GM23248 (cell line): ENCODE measurements at regions not wholly inside any gene's neighbourhood (a gene's known extent, or its start where the extent isn't known, plus 50 kb on each side); places are given as distances from the start of the nearest gene placed in this dataset.

Source experiments
- DNase-seq: peaks from one replicate; pipeline ENCODE4 v3.0.0-alpha.2; 2015
- H2AFZ ChIP-seq: fragments of 200-600 bp; sonication (generic); 2 replicates; pipeline ENCODE4 v1.6.1; 2016; ENCODE audit warnings: antibody characterized with exemption
- H3F3A ChIP-seq: fragments of 200-600 bp; sonication (generic); 2 replicates; pipeline ENCODE4 v1.6.1; 2016; ENCODE audit warnings: mild to moderate bottlenecking, antibody characterized with exemption, mixed run types; ENCODE audit not compliant: insufficient read depth
- H3K27ac ChIP-seq: fragments of 200-600 bp; sonication (generic); 2 replicates; pipeline ENCODE4 v1.5.1; 2016; ENCODE audit warnings: mild to moderate bottlenecking
- H3K27me3 ChIP-seq: fragments of 200-600 bp; sonication (generic); replicated peaks from 2 replicates; pipeline ENCODE4 v1.6.1; 2016; ENCODE audit warnings: mild to moderate bottlenecking; ENCODE audit not compliant: insufficient read depth
- H3K36me3 ChIP-seq: fragments of 200-600 bp; sonication (generic); 2 replicates; pipeline ENCODE4 v1.6.1; 2016; ENCODE audit warnings: low read depth, mild to moderate bottlenecking
- H3K4me1 ChIP-seq: fragments of 200-600 bp; sonication (generic); 2 replicates; pipeline ENCODE4 v1.6.1; 2016; ENCODE audit warnings: mild to moderate bottlenecking; ENCODE audit not compliant: insufficient read depth
- H3K4me2 ChIP-seq: fragments of 200-600 bp; sonication (generic); one replicate; pipeline ENCODE4 v1.6.1; 2016; ENCODE audit warnings: mild to moderate bottlenecking; ENCODE audit not compliant: unreplicated experiment
- H3K4me3 ChIP-seq: fragments of 200-600 bp; sonication (generic); 2 replicates; pipeline ENCODE4 v1.5.1; 2016; ENCODE audit warnings: mild to moderate bottlenecking
- H3K79me2 ChIP-seq: fragments of 200-600 bp; sonication (generic); 2 replicates; pipeline ENCODE4 v1.6.1; 2016; ENCODE audit warnings: mild to moderate bottlenecking; ENCODE audit not compliant: insufficient read depth
- H3K9ac ChIP-seq: fragments of 200-600 bp; sonication (generic); 2 replicates; pipeline ENCODE4 v1.6.1; 2016; ENCODE audit warnings: mild to moderate bottlenecking
- H3K9me2 ChIP-seq: fragments of 200-600 bp; sonication (generic); 2 replicates; pipeline ENCODE4 v1.6.1; 2016; ENCODE audit warnings: mixed run types, mild to moderate bottlenecking, moderate library complexity; ENCODE audit not compliant: insufficient read depth
- H3K9me3 ChIP-seq: fragments of 200-600 bp; sonication (generic); one replicate; pipeline ENCODE4 v1.6.1; 2017; ENCODE audit warnings: low read depth
- H4K20me1 ChIP-seq: fragments of 200-600 bp; sonication (generic); 2 replicates; pipeline ENCODE4 v1.6.0; 2016; ENCODE audit not compliant: insufficient read depth
- EZH2 ChIP-seq: fragments of 200-600 bp; sonication (generic); IDR thresholded peaks from 2 replicates; pipeline ENCODE4 v1.6.1; 2018; ENCODE audit warnings: antibody characterized with exemption, mild to moderate bottlenecking; ENCODE audit not compliant: insufficient read depth, poor library complexity, severe bottlenecking
- EZH2phosphoT487 ChIP-seq: fragments of 200-600 bp; sonication (generic); IDR thresholded peaks from 2 replicates; pipeline ENCODE4 v1.6.1; 2018; ENCODE audit warnings: antibody characterized with exemption, moderate library complexity, mild to moderate bottlenecking, low read depth; ENCODE audit not compliant: insufficient read depth
- WGBS, 2 experiments: methylation state at CpG; one replicate each; pipeline ENCODE4 v1.1.6; 2015 to 2017; ENCODE audit warnings: low lambda C conversion rate in 2 of 2, low coverage in 1 of 2; ENCODE audit errors: missing lambda C conversion rate in 2 of 2; 5-methylcytosine and 5-hydroxymethylcytosine counted together
- in situ Hi-C: fragments of 300-500 bp; cut with MboI; formaldehyde crosslinking; loops from 2 replicates; pipeline ENCODE4 v1.15.0; 2020

DNA sequence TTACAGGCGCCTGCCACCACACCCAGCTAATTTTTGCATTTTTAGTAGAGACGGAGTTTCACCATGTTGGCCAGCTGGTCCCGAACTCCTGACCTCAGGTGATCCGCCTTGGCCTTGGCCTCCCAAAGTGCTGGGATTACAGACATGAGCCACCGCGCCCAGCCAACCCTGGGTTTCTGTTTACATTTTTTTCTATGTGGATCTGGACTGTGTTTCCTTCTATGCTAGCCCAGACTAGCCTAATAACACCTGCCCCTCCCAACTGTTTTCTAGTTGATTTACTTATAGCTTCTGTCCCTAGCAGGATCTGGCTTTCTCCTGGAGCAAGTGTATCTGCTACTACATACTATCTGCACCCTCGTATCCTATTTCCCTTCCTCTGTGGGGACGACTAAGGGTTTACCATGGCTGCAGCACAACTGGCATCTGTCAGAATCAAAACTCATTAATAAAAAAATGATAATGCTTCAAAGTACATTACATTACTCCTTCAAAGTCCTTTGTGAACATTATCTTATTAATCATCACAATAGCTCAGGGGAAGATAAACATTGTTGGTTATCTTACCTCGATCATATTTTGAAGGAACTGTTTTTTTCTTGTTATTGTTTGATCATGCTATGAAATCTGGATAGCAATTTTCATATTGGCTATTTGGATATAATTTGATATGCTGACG is 228.3 kb downstream of the KLF5 start:
- Histone ChIP-seq H2AFZ (no peak overlapping the region), H3K79me2 (no peaks in the 10 kb centered on the region), H3K9me2 (no peaks in the 10 kb centered on the region), H3K36me3 (no peaks in the 10 kb centered on the region), H3K9ac (no peak overlapping the region), H3F3A (no peaks in the 10 kb centered on the region), H4K20me1 (no peaks in the 10 kb centered on the region), H3K9me3 (no peaks in the 10 kb centered on the region), H3K27me3 (no peaks in the 10 kb centered on the region), H3K4me2 (no peak overlapping the region), H3K27ac (no peak overlapping the region), H3K4me1 (no peaks in the 10 kb centered on the region), H3K4me3 (no peak overlapping the region)
- TF ChIP-seq EZH2phosphoT487 (no peak), EZH2 (no peak)
- no peak for DNase-seq
- in situ Hi-C loops, result no loop called here
- WGBS, 2 experiments, result 62 to 65% methylated on average over 10 of the region's 10 CpGs

DNA sequence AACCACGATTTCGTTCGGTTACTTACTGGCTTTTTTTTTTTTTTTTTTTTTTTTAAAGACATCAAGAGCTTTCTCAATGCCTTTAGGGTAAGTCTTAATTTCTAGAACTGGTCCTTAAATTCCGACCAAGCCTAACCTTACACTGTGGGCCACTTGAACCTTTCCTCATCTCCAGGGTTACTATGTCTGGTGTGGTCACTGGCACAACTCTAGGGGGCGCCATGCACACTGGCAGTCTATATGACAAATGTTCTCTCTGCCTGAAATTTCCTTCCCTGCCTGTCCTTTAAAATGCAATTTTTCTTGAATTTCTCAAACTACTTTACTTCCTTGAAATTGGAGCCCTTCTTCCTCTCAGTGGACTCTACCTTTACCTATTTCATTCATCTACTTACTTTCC is 227.4 kb downstream of the KLF5 start:
- Histone ChIP-seq H3K36me3 (no peaks in the 10 kb centered on the region), H3K27ac (no peak overlapping the region), H3K9ac (no peak overlapping the region), H3K4me3 (no peak overlapping the region), H3K9me2 (no peaks in the 10 kb centered on the region), H3K4me1 (no peaks in the 10 kb centered on the region), H3K4me2 (no peak overlapping the region), H3K79me2 (no peaks in the 10 kb centered on the region), H3K9me3 (no peaks in the 10 kb centered on the region), H2AFZ (no peak overlapping the region), H4K20me1 (no peaks in the 10 kb centered on the region), H3K27me3 (no peaks in the 10 kb centered on the region), H3F3A (no peaks in the 10 kb centered on the region)
- no peak for DNase-seq
- in situ Hi-C loops, result no loop called here
- WGBS, 2 experiments, result 73 to 77% methylated on average over 5 of the region's 5 CpGs
- no peak for TF ChIP-seq EZH2
- TF ChIP-seq EZH2phosphoT487, result no peak

DNA sequence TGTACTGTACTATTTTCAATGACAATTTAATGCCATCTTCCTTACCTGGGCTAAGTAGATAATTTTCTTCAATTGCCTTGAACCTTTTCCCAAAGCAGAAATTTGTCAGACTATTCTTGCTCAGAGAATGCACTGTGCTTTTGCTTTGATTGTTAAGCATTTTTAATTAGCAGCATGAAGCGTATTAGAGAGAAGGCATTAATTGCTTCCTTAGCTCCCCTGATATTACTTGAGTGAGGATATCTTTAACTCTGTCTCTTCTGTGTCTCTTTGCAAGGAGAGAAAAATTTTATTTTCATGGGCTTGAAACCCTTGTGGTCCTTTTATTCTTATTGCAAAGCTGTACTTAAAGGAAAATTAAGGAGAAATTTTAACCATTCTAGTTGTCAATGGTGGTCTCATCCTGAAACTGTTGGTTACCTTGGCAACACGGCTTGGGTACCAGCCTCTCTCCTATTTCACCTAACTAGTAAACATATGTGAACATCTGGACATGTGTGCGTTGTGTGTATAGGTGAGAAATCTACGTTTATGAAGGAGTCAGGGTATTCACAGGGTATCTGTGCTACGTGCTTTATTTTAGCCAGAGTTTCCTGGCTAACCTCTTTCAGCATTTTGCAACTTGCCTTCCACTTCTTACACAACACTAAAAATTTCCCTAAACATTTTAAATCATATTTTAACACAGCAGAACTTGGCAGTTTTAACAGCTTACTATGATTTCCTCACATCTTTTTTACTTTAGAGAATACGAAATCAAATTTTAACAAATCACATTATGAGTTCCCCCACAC is 225.5 kb downstream of the KLF5 start:
- in situ Hi-C loops, result no loop called here
- H3K27me3 ChIP-seq, result no peaks in the 10 kb centered on the region
- no peak overlapping the region for H3K4me2 ChIP-seq
- WGBS, 2 experiments, result 41 to 45% methylated on average over 6 of the region's 6 CpGs
- H3K9me2 ChIP-seq, result no peaks in the 10 kb centered on the region
- H3K9ac ChIP-seq, result no peak overlapping the region
- no peak overlapping the region for H2AFZ ChIP-seq
- no peak overlapping the region for H3K27ac ChIP-seq
- H3K4me1 ChIP-seq, result no peaks in the 10 kb centered on the region
- no peaks in the 10 kb centered on the region for H3K36me3 ChIP-seq
- no peaks in the 10 kb centered on the region for H3K9me3 ChIP-seq
- H3K79me2 ChIP-seq, result no peaks in the 10 kb centered on the region
- H3K4me3 ChIP-seq, result no peak overlapping the region
- H3F3A ChIP-seq, result no peaks in the 10 kb centered on the region
- no peaks in the 10 kb centered on the region for H4K20me1 ChIP-seq
- no peak for DNase-seq
- TF ChIP-seq EZH2phosphoT487, result no peak
- no peak for TF ChIP-seq EZH2

DNA sequence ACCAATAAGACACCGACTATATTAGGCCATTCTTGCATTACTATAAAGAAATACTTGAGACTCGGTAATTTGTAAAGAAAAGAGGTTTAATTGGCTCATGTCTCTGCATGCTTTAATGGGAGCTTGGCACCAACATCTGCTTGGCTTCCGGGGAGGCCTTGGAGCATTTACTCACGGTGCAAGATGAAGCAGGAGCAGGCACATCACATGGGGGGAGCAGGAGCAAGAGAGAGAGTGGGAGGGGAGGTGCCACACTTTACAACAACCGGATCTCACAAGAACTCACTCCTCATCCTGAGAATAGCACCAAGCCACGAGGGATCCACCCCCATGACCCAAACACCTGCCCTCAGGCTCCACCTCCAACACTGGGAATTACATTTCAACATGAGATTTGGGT is 224.8 kb downstream of the KLF5 start:
- 39 to 44% methylated on average over 6 of the region's 6 CpGs for WGBS, 2 experiments

More for the DNA sequence above, 224.8 kb downstream of the KLF5 start:
- H3K36me3 ChIP-seq, result no peaks in the 10 kb centered on the region
- no peaks in the 10 kb centered on the region for H3K27me3 ChIP-seq
- H3K9me2 ChIP-seq, result no peaks in the 10 kb centered on the region
- no peaks in the 10 kb centered on the region for H3K9me3 ChIP-seq
- DNase-seq, result no peak
- no peak overlapping the region for H3K27ac ChIP-seq
- TF ChIP-seq EZH2, result no peak
- TF ChIP-seq EZH2phosphoT487, result no peak
- H3K4me1 ChIP-seq, result no peaks in the 10 kb centered on the region
- H3K4me2 ChIP-seq, result no peak overlapping the region
- H2AFZ ChIP-seq, result no peak overlapping the region
- no peak overlapping the region for H3K4me3 ChIP-seq
- no peak overlapping the region for H3K9ac ChIP-seq
- no peaks in the 10 kb centered on the region for H3K79me2 ChIP-seq
- H4K20me1 ChIP-seq, result no peaks in the 10 kb centered on the region
- in situ Hi-C loops, result no loop called here
- H3F3A ChIP-seq, result no peaks in the 10 kb centered on the region
